ENCODE measurements at regions not wholly inside any gene's neighbourhood (a gene's known extent, or its start where the extent isn't known, plus 50 kb on each side); places are given as distances from the start of the nearest gene placed in this dataset.

DNA sequence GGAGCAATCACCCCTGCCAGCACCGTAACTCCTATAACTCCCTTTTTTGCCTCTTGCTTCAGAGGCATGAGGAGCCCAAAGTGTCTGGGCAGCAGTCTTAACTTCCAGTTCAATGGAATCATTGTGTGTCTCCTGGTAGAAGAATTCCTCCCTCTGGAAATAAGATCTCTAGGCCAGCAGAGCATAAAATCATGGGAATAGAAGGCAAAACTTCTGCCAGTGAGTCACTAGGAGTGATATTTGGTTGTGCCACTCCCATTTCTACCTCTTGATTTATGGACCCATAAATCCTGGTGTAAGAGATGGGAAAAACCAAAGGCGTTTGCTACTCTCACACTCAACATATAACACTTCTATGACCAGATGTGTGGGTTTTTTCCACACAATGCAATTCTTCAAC, 104.9 kb upstream of the FAM180A start:
- TF ChIP-seq, protein P1, sequence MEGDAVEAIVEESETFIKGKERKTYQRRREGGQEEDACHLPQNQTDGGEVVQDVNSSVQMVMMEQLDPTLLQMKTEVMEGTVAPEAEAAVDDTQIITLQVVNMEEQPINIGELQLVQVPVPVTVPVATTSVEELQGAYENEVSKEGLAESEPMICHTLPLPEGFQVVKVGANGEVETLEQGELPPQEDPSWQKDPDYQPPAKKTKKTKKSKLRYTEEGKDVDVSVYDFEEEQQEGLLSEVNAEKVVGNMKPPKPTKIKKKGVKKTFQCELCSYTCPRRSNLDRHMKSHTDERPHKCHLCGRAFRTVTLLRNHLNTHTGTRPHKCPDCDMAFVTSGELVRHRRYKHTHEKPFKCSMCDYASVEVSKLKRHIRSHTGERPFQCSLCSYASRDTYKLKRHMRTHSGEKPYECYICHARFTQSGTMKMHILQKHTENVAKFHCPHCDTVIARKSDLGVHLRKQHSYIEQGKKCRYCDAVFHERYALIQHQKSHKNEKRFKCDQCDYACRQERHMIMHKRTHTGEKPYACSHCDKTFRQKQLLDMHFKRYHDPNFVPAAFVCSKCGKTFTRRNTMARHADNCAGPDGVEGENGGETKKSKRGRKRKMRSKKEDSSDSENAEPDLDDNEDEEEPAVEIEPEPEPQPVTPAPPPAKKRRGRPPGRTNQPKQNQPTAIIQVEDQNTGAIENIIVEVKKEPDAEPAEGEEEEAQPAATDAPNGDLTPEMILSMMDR (IDR thresholded peaks at IDR 0.05; ENCODE audit: extremely low read depth in 1 of 2, insufficient read depth in 1 of 2, low read depth in 1 of 2, low read length in 2 of 2): no peak
- TF ChIP-seq POLR2A (IDR thresholded peaks at IDR 0.05; ENCODE audit: low read depth, low read length): no peak
- TF ChIP-seq, protein P2, sequence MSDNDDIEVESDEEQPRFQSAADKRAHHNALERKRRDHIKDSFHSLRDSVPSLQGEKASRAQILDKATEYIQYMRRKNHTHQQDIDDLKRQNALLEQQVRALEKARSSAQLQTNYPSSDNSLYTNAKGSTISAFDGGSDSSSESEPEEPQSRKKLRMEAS (IDR thresholded peaks at IDR 0.05; ENCODE audit: insufficient read depth, insufficient read length): no peak
